ENCODE measurements at regions not wholly inside any gene's neighbourhood (a gene's known extent, or its start where the extent isn't known, plus 50 kb on each side); places are given as distances from the start of the nearest gene placed in this dataset.

- TF ChIP-seq ZFP37 (tag by site-specific recombination; IDR thresholded peaks at IDR 0.05) (no peak), ZNF324 (tag by site-specific recombination; IDR thresholded peaks at IDR 0.05) (no peak), CTCF (tag by site-specific recombination; IDR thresholded peaks at IDR 0.05) (no peak), YY1 (tag by site-specific recombination; IDR thresholded peaks at IDR 0.05) (no peak)
Measured at GRCh38 chr6:24051942-24052589, 73.9 kb upstream of the NRSN1 start.
